IMR-90 (cell line): ENCODE measurements at regions not wholly inside any gene's neighbourhood (a gene's known extent, or its start where the extent isn't known, plus 50 kb on each side); places are given as distances from the start of the nearest gene placed in this dataset.

Experiments used
- ATAC-seq: fragments of 200-7000 bp; cut with Tn5 transposase; 2 replicates; pipeline ENCODE4 v1.9.1; 2020; ENCODE audit warnings: low read depth, mild to moderate bottlenecking, moderate library complexity
- BruUV-seq: library from RNA; stranded (reverse); fragments of 400-500 nt; replicated peaks from 2 replicates; lab custom pipeline; 2021; lab: Mats Ljungman, UMichigan
- CTCF ChIA-PET: fragments of 300-600 bp; formaldehyde crosslinking; extraction: SDS; loops from one replicate; lab custom pipeline; 2021; ENCODE audit warnings: antibody characterized with exemption; lab: Yijun Ruan, JAX
- POLR2A ChIA-PET: fragments of 300-600 bp; sonication (Branson Sonifier 250); formaldehyde crosslinking; loops from one replicate; lab custom pipeline; 2022; ENCODE audit warnings: antibody characterized with exemption; ENCODE audit not compliant: unreplicated experiment; lab: Charles Lee
- DNase-seq: peaks from one replicate; pipeline ENCODE4 v3.0.0; 2013
- H2AFZ ChIP-seq: replicated peaks from 2 replicates; pipeline ENCODE3; 2013; ENCODE audit warnings: low read length, mild to moderate bottlenecking; ENCODE audit not compliant: poor library complexity
- H2AK5ac ChIP-seq: 2 replicates; pipeline ENCODE4 v1.6.1; 2013; ENCODE audit warnings: low read depth, low read length, inconsistent platforms
- H2AK9ac ChIP-seq: replicated peaks from 2 replicates; pipeline ENCODE3; 2013; ENCODE audit warnings: mild to moderate bottlenecking, low read depth, low read length, moderate library complexity; ENCODE audit not compliant: poor library complexity
- H2BK120ac ChIP-seq: 2 replicates; pipeline ENCODE4 v1.6.1; 2013; ENCODE audit warnings: low read depth, low read length, inconsistent platforms
- H2BK15ac ChIP-seq: 3 replicates; pipeline ENCODE4 v1.6.1; 2013; ENCODE audit warnings: low read depth, low read length, inconsistent platforms
- H2BK20ac ChIP-seq: 2 replicates; pipeline ENCODE4 v1.6.1; 2013; ENCODE audit warnings: low read depth, mild to moderate bottlenecking, inconsistent platforms, low read length, moderate library complexity
- H2BK5ac ChIP-seq: 2 replicates; pipeline ENCODE4 v1.6.1; 2013; ENCODE audit warnings: mild to moderate bottlenecking, low read depth, low read length, inconsistent platforms; ENCODE audit not compliant: poor library complexity, severe bottlenecking
- H3K14ac ChIP-seq: replicated peaks from 2 replicates; pipeline ENCODE4 v1.6.1; 2013; ENCODE audit warnings: low read depth, low read length, inconsistent platforms
- H3K18ac ChIP-seq: 2 replicates; pipeline ENCODE4 v1.6.1; 2013; ENCODE audit warnings: low read depth, low read length, control low read depth
- H3K23ac ChIP-seq: 2 replicates; pipeline ENCODE4 v1.6.1; 2013; ENCODE audit warnings: low read depth, low read length, inconsistent platforms
- H3K27ac ChIP-seq: 2 replicates; pipeline ENCODE4 v1.5.1; 2013; ENCODE audit warnings: mild to moderate bottlenecking, control low read depth, low read length; ENCODE audit not compliant: insufficient read depth
- H3K27me3 ChIP-seq: 2 replicates; pipeline ENCODE4 v1.6.1; 2013; ENCODE audit warnings: low read length; ENCODE audit not compliant: control insufficient read depth, insufficient read depth
- H3K36me3 ChIP-seq: 2 replicates; pipeline ENCODE4 v1.6.1; 2013; ENCODE audit warnings: low read length, mixed read lengths; ENCODE audit not compliant: control insufficient read depth, insufficient read depth
- H3K4ac ChIP-seq: 2 replicates; pipeline ENCODE4 v1.6.1; 2013; ENCODE audit warnings: low read depth, low read length, inconsistent platforms
- H3K4me1 ChIP-seq: 2 replicates; pipeline ENCODE4 v1.6.1; 2013; ENCODE audit warnings: low read length, mixed read lengths; ENCODE audit not compliant: control insufficient read depth, insufficient read depth
- H3K4me2 ChIP-seq: 2 replicates; pipeline ENCODE4 v1.6.1; 2013; ENCODE audit warnings: low read depth, mild to moderate bottlenecking, control low read depth, low read length, moderate library complexity
- H3K4me3 ChIP-seq: 2 replicates; pipeline ENCODE4 v1.5.1; 2013; ENCODE audit warnings: low read depth, mild to moderate bottlenecking, control low read depth, low read length, moderate library complexity; ENCODE audit not compliant: insufficient read depth
- H3K56ac ChIP-seq: 2 replicates; pipeline ENCODE4 v1.6.1; 2013; ENCODE audit warnings: low read length, inconsistent platforms; ENCODE audit not compliant: insufficient read depth; ENCODE audit errors: extremely low read depth
- H3K79me1 ChIP-seq, 2 experiments: 2 replicates each; pipeline ENCODE4 v1.6.1; 2013; ENCODE audit warnings: low read length in 2 of 2, inconsistent platforms in 1 of 2, low read depth in 1 of 2
- H3K9ac ChIP-seq: 2 replicates; pipeline ENCODE4 v1.6.1; 2013; ENCODE audit warnings: low read depth, low read length, control low read depth
- H3K9me1 ChIP-seq: 2 replicates; pipeline ENCODE4 v1.6.1; 2013; ENCODE audit warnings: low read length, inconsistent platforms; ENCODE audit not compliant: insufficient read depth
- H3K9me3 ChIP-seq: 2 replicates; pipeline ENCODE4 v1.6.1; 2013; ENCODE audit warnings: low read length; ENCODE audit not compliant: control insufficient read depth, insufficient read depth
- H4K20me1 ChIP-seq: 2 replicates; pipeline ENCODE4 v1.6.1; 2013; ENCODE audit warnings: low read length, inconsistent platforms; ENCODE audit not compliant: insufficient read depth
- H4K5ac ChIP-seq: 2 replicates; pipeline ENCODE4 v1.6.1; 2013; ENCODE audit warnings: mild to moderate bottlenecking, low read depth, low read length, control low read depth
- H4K8ac ChIP-seq, 2 experiments: 2 replicates each; pipeline ENCODE4 v1.6.1; 2013; ENCODE audit warnings: low read depth in 2 of 2, low read length in 2 of 2, control low read depth in 1 of 2, inconsistent platforms in 1 of 2
- H4K91ac ChIP-seq: 2 replicates; pipeline ENCODE4 v1.6.1; 2013; ENCODE audit warnings: low read depth, low read length, inconsistent platforms; ENCODE audit not compliant: insufficient read depth
- BHLHE40 ChIP-seq: fragments of 150-350 bp; IDR thresholded peaks from 2 replicates; pipeline ENCODE4 v1.6.1; 2016; ENCODE audit warnings: mild to moderate bottlenecking, low read depth, low read length
- CEBPB ChIP-seq: IDR thresholded peaks from 2 replicates; pipeline ENCODE4 v1.6.1; 2012; ENCODE audit warnings: low read depth, low read length, improper control_type of control experiment
- CHD1 ChIP-seq: IDR thresholded peaks from 2 replicates; pipeline ENCODE4 v1.6.1; 2012; ENCODE audit warnings: low read depth, low read length, improper control_type of control experiment
- ELK1 ChIP-seq: fragments of 150-350 bp; IDR thresholded peaks from 2 replicates; pipeline ENCODE4 v1.6.1; 2016; ENCODE audit warnings: low read depth, mild to moderate bottlenecking, low read length, moderate library complexity, borderline replicate concordance
- FOS ChIP-seq: fragments of 150-350 bp; IDR thresholded peaks from 2 replicates; pipeline ENCODE4 v1.6.1; 2016; ENCODE audit warnings: low read depth, low read length
- MAFK ChIP-seq: IDR thresholded peaks from 2 replicates; pipeline ENCODE4 v1.6.1; 2012; ENCODE audit warnings: low read depth, low read length, improper control_type of control experiment
- MAZ ChIP-seq: IDR thresholded peaks from 2 replicates; pipeline ENCODE4 v1.6.1; 2012; ENCODE audit warnings: low read depth, mild to moderate bottlenecking, low read length, improper control_type of control experiment, moderate library complexity, borderline replicate concordance
- NFE2L2 ChIP-seq: fragments of 150-350 bp; IDR thresholded peaks from 2 replicates; pipeline ENCODE4 v1.6.1; 2016; ENCODE audit warnings: low read depth, mild to moderate bottlenecking, low read length
- POLR2A ChIP-seq: IDR thresholded peaks from 2 replicates; pipeline ENCODE4 v1.6.1; 2012; ENCODE audit warnings: mild to moderate bottlenecking, low read depth, low read length
- RCOR1 ChIP-seq: IDR thresholded peaks from 2 replicates; pipeline ENCODE4 v1.6.1; 2012; ENCODE audit warnings: mild to moderate bottlenecking, low read length, improper control_type of control experiment; ENCODE audit not compliant: insufficient replicate concordance
- RFX5 ChIP-seq: IDR thresholded peaks from 2 replicates; pipeline ENCODE4 v1.8.0; 2012; ENCODE audit warnings: low read depth, mild to moderate bottlenecking, low read length, moderate library complexity
- SMC3 ChIP-seq: fragments of 150-350 bp; IDR thresholded peaks from 2 replicates; pipeline ENCODE4 v1.6.1; 2016; ENCODE audit warnings: low read depth, mild to moderate bottlenecking, antibody characterized with exemption, low read length, moderate library complexity
- USF2 ChIP-seq: fragments of 150-350 bp; IDR thresholded peaks from 2 replicates; pipeline ENCODE4 v1.6.1; 2017; ENCODE audit warnings: mild to moderate bottlenecking, antibody characterized with exemption, low read length, low read depth
- WGBS, 2 experiments: methylation state at CpG; one replicate each; pipeline versions ENCODE4 v1.1.5 to v1.1.7; 2013; ENCODE audit warnings: missing lambda C conversion rate in 2 of 2; ENCODE audit not compliant: insufficient read length in 1 of 2; ENCODE audit errors: extremely low coverage in 2 of 2; 5-methylcytosine and 5-hydroxymethylcytosine counted together
- dilution Hi-C: fragments of 300-500 bp; cut with HindIII; formaldehyde crosslinking; loops from one replicate; pipeline ENCODE4 v1.14.3; 2018; ENCODE audit warnings: low sequenced_read_pairs; ENCODE audit not compliant: unreplicated experiment
- in situ Hi-C: fragments of 300-500 bp; cut with MboI; formaldehyde crosslinking; loops from 3 replicates; pipeline ENCODE4 v1.14.3; 2019; ENCODE audit warnings: low sequenced_read_pairs, inconsistent platforms, mixed read lengths
- intact Hi-C: fragments of 100-400 bp; cut with micrococcal nuclease; formaldehyde crosslinking; loops from 2 replicates; pipeline ENCODE4 v1.10.0; 2022
- TF ChIP-seq, protein P1 (sequence below): conservative IDR thresholded peaks from 2 replicates; pipeline ENCODE4 v1.5.1; 2012; ENCODE audit warnings: mild to moderate bottlenecking, low read depth, low read length, improper control_type of control experiment

GRCh38 chr1:244914761-244915160, 50.4 kb upstream of the HNRNPU start:
- in situ Hi-C loops = no loop called here
- Histone ChIP-seq H2BK120ac (no peak overlapping the region), H3K23ac (no peak overlapping the region), H3K27me3 (no peaks in the 10 kb centered on the region), H3K56ac (no peak overlapping the region), H4K20me1 (no peaks in the 10 kb centered on the region), H3K14ac (no peak overlapping the region), H3K9me1 (no peaks in the 10 kb centered on the region), H3K4ac (no peak overlapping the region), H3K18ac (no peak overlapping the region), H3K36me3 (no peaks in the 10 kb centered on the region), H4K8ac (no peak overlapping the region), H3K27ac (no peak overlapping the region), H3K4me2 (no peak overlapping the region), H3K79me1 (no peaks in the 10 kb centered on the region), H3K9me3 (no peaks in the 10 kb centered on the region), H2BK5ac (no peak overlapping the region), H3K4me1 (no peaks in the 10 kb centered on the region), H2BK20ac (no peak overlapping the region), H4K91ac (no peak overlapping the region), H2AK9ac (no peak overlapping the region), H2AK5ac (no peak overlapping the region), H2AFZ (no peak overlapping the region), H4K5ac (no peak overlapping the region), H2BK15ac (no peak overlapping the region), H3K9ac (no peak overlapping the region), H3K4me3 (no peak overlapping the region)
- dilution Hi-C loops = no loop called here
- no peak for TF ChIP-seq MAZ
- TF ChIP-seq CEBPB = no peak
- TF ChIP-seq ELK1 = no peak
- TF ChIP-seq RFX5 = no peak
- no peak for TF ChIP-seq SMC3
- TF ChIP-seq BHLHE40 = no peak
- no peak for TF ChIP-seq USF2
- no peak for TF ChIP-seq MAFK
- no peak for TF ChIP-seq NFE2L2
- no peak for TF ChIP-seq POLR2A
- no peak for TF ChIP-seq FOS
- TF ChIP-seq, protein P1, sequence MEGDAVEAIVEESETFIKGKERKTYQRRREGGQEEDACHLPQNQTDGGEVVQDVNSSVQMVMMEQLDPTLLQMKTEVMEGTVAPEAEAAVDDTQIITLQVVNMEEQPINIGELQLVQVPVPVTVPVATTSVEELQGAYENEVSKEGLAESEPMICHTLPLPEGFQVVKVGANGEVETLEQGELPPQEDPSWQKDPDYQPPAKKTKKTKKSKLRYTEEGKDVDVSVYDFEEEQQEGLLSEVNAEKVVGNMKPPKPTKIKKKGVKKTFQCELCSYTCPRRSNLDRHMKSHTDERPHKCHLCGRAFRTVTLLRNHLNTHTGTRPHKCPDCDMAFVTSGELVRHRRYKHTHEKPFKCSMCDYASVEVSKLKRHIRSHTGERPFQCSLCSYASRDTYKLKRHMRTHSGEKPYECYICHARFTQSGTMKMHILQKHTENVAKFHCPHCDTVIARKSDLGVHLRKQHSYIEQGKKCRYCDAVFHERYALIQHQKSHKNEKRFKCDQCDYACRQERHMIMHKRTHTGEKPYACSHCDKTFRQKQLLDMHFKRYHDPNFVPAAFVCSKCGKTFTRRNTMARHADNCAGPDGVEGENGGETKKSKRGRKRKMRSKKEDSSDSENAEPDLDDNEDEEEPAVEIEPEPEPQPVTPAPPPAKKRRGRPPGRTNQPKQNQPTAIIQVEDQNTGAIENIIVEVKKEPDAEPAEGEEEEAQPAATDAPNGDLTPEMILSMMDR = no peak
- TF ChIP-seq RCOR1 = no peak
- TF ChIP-seq CHD1 = no peak
- intact Hi-C loops = no loop called here
- ChIA-PET CTCF (no interaction called here), POLR2A (no interaction called here)
- ATAC-seq = no peak
- no CpG with 5 or more reads among the region's 4 CpGs for WGBS, 2 experiments
- no peak for DNase-seq
- no TSS peak for BruUV-seq
